ENCODE measurements at regions not wholly inside any gene's neighbourhood (a gene's known extent, or its start where the extent isn't known, plus 50 kb on each side); places are given as distances from the start of the nearest gene placed in this dataset.

DNA sequence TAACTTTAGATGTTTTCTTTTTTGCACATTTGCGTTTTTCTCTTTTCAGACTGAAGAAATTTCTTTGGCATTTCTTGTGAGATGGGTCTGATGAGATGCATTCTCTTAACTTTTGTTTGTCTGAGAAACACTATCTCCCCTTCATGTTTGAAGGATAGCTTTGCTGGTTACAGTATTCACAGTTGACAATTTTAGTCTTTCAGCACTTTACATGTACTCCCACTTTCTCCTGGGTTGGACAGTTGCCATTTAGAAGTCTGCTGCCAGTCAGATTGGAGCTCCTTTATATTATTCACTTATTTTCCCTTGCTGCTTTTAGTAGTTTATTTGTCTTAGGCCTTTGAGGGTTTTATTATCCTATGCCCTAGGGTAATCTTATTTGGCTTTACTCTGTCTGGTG is 67.3 kb upstream of the VOPP1 start:
- TF ChIP-seq, protein P1, sequence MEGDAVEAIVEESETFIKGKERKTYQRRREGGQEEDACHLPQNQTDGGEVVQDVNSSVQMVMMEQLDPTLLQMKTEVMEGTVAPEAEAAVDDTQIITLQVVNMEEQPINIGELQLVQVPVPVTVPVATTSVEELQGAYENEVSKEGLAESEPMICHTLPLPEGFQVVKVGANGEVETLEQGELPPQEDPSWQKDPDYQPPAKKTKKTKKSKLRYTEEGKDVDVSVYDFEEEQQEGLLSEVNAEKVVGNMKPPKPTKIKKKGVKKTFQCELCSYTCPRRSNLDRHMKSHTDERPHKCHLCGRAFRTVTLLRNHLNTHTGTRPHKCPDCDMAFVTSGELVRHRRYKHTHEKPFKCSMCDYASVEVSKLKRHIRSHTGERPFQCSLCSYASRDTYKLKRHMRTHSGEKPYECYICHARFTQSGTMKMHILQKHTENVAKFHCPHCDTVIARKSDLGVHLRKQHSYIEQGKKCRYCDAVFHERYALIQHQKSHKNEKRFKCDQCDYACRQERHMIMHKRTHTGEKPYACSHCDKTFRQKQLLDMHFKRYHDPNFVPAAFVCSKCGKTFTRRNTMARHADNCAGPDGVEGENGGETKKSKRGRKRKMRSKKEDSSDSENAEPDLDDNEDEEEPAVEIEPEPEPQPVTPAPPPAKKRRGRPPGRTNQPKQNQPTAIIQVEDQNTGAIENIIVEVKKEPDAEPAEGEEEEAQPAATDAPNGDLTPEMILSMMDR (conservative IDR thresholded peaks at IDR 0.05; ENCODE audit: low read depth), result no peak
- DNase-seq (ENCODE audit: low spot score), result no peak
- CTCF ChIA-PET, result interaction anchor here (0.6 to 1.9 kb wide), 4 partner anchors 49 to 327 kb away, joined by 3 to 6 read pairs (median 4); no protein-coding TSS in a partner anchor
- POLR2A ChIA-PET (ENCODE audit: low non-redundant PET), result interaction anchor here (0.6 kb wide), 1 partner anchor 325 kb away, joined by 3 read pairs; no protein-coding TSS in a partner anchor
- H3K27ac ChIP-seq, result no peak overlapping the region

DNA sequence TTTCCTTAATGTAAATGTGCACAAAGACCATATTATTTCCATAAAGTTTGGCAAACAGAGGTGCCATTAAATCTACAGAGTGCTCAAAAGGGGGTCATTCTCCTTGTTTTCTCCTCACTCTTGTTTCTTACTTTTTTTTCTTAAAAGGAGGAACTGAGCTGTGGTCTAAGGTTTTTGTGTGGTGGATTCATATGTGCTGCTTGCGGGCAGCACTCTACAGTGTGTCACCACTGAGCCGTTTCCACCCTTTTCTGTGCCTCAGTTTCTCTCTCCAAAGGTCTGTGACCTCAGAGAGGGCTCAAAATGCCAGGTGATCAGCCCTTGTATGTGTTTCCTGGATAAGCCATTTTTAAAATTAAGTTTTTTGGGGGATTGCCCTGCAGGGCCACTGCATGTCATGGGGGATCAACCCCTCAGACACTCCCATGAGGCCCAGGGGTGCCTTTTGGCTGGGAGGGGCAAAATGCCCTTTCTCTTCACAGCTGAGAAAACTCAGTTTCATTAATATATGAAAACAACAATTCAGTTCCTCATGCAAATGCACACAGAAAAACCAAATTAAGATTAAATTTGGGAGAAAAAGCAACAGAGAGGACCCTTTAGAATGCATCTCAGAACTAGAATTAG is 56.9 kb upstream of the VOPP1 start:
- ChIA-PET POLR2A (ENCODE audit: low non-redundant PET) (no interaction called here), CTCF (interaction anchor here (0.9 kb wide), 1 partner anchor 12 kb away, joined by 3 read pairs; no protein-coding TSS in a partner anchor)

DNA sequence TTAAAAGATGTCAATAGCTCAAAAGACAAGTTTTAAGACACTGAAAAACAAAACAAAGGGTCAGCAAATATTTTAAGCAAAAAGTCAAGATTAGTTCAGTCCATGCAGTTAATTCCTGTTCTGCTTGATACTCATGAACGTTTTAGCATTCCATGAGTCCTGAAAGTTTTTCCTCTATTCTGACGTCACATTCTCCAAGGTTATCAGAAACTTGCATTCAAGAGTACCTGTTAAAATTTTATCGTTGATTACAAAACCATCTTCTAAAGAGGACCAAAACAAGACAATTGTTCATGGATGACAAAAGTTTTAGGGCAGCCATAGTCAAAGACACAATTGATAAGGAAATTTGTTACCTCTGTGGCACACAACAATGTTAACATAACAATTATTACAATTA is 52.5 kb upstream of the VOPP1 start:
- CTCF ChIA-PET, result no interaction called here
- TF ChIP-seq, protein P1 (conservative IDR thresholded peaks at IDR 0.05; ENCODE audit: low read depth), result no peak
- POLR2A ChIA-PET (ENCODE audit: low non-redundant PET), result no interaction called here
- no peak for DNase-seq (ENCODE audit: low spot score)
- no peak overlapping the region for H3K27ac ChIP-seq

More for the DNA sequence above, 56.9 kb upstream of the VOPP1 start:
- no peak for DNase-seq (ENCODE audit: low spot score)
- TF ChIP-seq, protein P1 (conservative IDR thresholded peaks at IDR 0.05; ENCODE audit: low read depth), result no peak
- no peak overlapping the region for H3K27ac ChIP-seq

DNA sequence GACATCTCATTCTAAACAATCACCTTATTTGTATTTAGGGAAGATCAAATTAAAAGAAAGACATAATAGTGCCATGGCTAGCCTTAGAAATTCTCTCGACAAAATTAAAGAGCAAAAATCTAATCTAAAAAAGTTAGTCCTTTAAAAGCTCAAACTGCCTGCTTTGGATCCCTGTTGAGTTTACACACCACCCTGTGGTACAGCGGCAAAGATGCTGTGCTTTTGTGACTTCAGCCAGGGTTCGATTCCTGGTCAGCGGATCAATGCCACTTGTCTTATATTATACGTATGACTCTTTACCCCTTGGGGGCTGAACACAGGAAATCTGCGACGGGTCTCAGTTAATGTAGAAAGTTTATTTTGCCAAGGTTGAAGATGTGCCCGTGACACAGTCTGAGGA is 51.3 kb upstream of the VOPP1 start:
- ChIA-PET POLR2A (ENCODE audit: low non-redundant PET) (no interaction called here), CTCF (interaction anchor here (0.6 kb wide), 1 partner anchor 303 kb away, joined by 3 read pairs; no protein-coding TSS in a partner anchor)
- no peak overlapping the region for H3K27ac ChIP-seq
- DNase-seq (ENCODE audit: low spot score), result no peak
- TF ChIP-seq, protein P1 (conservative IDR thresholded peaks at IDR 0.05; ENCODE audit: low read depth), result no peak

DNA sequence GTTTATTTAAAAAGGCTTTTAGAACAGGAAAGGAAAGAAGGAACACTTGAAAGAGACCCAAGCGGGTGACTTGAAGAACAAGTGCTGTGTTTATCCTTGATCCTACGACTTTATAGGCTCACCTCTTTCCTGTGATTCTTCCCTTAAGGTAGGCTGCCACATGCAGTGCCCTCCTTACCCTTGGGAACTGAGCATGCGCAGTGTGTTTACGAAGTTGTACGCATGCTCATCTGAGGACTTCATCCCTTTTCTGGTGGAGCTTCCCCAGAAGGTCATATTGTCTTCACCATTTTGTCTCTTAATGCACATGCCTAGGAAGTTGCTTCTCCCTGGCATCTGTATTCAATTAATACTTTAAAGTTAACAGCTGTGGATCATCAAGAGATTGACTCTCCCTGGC is 49.9 kb upstream of the VOPP1 start:
- TF ChIP-seq, protein P1 (conservative IDR thresholded peaks at IDR 0.05; ENCODE audit: low read depth), result no peak
- no peak overlapping the region for H3K27ac ChIP-seq
- CTCF ChIA-PET, result no interaction called here
- POLR2A ChIA-PET (ENCODE audit: low non-redundant PET), result no interaction called here
- no peak for DNase-seq (ENCODE audit: low spot score)

All from RWPE1 (cell line).